AG04449 (cell line): ENCODE measurements at regions not wholly inside any gene's neighbourhood (a gene's known extent, or its start where the extent isn't known, plus 50 kb on each side); places are given as distances from the start of the nearest gene placed in this dataset.
"Not testable (repeated sequence)": the region's sequence is repeated elsewhere in the genome, so short reads cannot be mapped to it uniquely, and the experiment has no call there.

ENCODE experiments used
- CTCF ChIA-PET: fragments of 350-600 bp; formaldehyde crosslinking; extraction: SDS; loops from one replicate; lab custom pipeline; 2021; ENCODE audit warnings: antibody characterized with exemption; lab: Yijun Ruan, JAX
- POLR2A ChIA-PET: fragments of 400-600, 350-600 bp; formaldehyde crosslinking; extraction: SDS; loops from one replicate; lab custom pipeline; 2020; ENCODE audit warnings: antibody characterized with exemption, inconsistent platforms; lab: Yijun Ruan, JAX
- DNase-seq: peaks from one replicate; pipeline ENCODE4 v3.0.0-alpha.2; 2010; ENCODE audit warnings: low read depth, low spot score
- H3K4me3 ChIP-seq: 2 replicates; pipeline ENCODE4 v1.5.1; 2011; ENCODE audit warnings: low read depth, mild to moderate bottlenecking, control low read depth, low read length
- CTCF ChIP-seq: IDR thresholded peaks from one replicate; pipeline ENCODE4 v1.5.1; 2011; ENCODE audit warnings: mild to moderate bottlenecking, moderate library complexity, low read length, control low read depth, inconsistent platforms; ENCODE audit not compliant: insufficient read depth; ENCODE audit errors: missing control alignments

DNA sequence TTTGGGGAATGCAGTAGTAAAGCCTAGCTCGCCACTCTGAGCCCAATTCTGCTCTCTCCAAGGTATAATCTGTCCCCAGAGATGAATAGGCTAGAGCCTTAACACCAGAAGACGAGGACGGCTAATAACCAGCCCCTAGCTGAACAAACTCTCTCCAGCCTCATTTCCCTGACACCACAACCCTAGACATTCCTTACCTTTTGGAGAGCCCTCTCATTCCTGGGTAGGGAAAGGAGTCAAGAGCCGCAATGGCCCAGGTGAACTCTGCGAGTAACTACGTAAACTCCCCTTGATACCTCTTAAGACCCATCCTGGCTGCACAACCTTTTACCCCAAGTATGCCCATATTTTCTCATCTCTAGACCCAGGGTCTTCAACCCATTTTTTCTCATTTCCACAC lies 722.9 kb downstream of the BCL11A start:
- POLR2A ChIA-PET = no interaction called here
- no peak overlapping the region for H3K4me3 ChIP-seq

GRCh38 chr2:59827677-59828076 lies 725.8 kb downstream of the BCL11A start:
- TF ChIP-seq CTCF = no peak
- CTCF ChIA-PET = no interaction called here
- H3K4me3 ChIP-seq = no peak overlapping the region
- POLR2A ChIA-PET = no interaction called here
- DNase-seq = no peak

More for the DNA sequence above, 722.9 kb downstream of the BCL11A start:
- TF ChIP-seq CTCF = no peak
- no peak for DNase-seq
- CTCF ChIA-PET = no interaction called here

DNA sequence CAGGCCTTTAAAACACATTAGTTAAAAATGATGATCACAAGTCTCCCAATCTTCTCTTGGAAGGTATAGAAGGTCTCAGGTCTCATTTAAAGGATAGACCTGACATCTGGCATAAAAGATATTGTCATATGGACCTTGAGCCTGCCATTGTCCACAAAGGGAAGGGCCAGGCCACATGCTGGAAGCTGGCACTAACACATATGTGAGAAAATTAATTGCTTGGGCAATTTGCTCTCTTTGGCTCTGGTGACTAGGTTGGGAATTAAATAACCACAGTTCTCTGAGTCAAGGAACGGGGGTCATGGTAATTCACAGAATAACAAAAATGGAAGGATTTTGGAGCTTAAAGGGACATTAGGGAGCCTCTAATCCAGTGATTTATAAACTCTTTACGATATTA lies 727.3 kb downstream of the BCL11A start:
- CTCF ChIA-PET = no interaction called here
- POLR2A ChIA-PET = no interaction called here
- TF ChIP-seq CTCF = no peak

GRCh38 chr2:59824314-59824713 lies 729.1 kb downstream of the BCL11A start:
- no peak for DNase-seq
- CTCF ChIA-PET = interaction anchor here (0.6 kb wide), 1 partner anchor 11 kb away, joined by 3 read pairs; no protein-coding TSS in a partner anchor
- POLR2A ChIA-PET = no interaction called here
- no peak for TF ChIP-seq CTCF
- H3K4me3 ChIP-seq = no peak overlapping the region

More for the DNA sequence above, 727.3 kb downstream of the BCL11A start:
- DNase-seq = no peak
- no peak overlapping the region for H3K4me3 ChIP-seq

- ChIA-PET POLR2A (no interaction called here), CTCF (no interaction called here)
- TF ChIP-seq CTCF = no peak
- H3K4me3 ChIP-seq = no peak overlapping the region
- DNase-seq = no peak
These were observed 737.4 kb downstream of the BCL11A start for GRCh38 chr2:59816075-59816474.

- CTCF ChIA-PET, H3K4me3 ChIP-seq, DNase-seq: not testable (repeated sequence)
- POLR2A ChIA-PET = interaction anchor here (0.6 kb wide), 1 partner anchor 573 kb away, joined by 3 read pairs; no protein-coding TSS in a partner anchor
These were observed 743.2 kb downstream of the BCL11A start for GRCh38 chr2:59810283-59810682.

- H3K4me3 ChIP-seq = no peak overlapping the region
- CTCF ChIA-PET = no interaction called here
- DNase-seq = no peak
- no peak for TF ChIP-seq CTCF
- POLR2A ChIA-PET = no interaction called here
These were observed 747.0 kb downstream of the BCL11A start for GRCh38 chr2:59806486-59806885.
